SW480 (cell line): ENCODE measurements at regions not wholly inside any gene's neighbourhood (a gene's known extent, or its start where the extent isn't known, plus 50 kb on each side); places are given as distances from the start of the nearest gene placed in this dataset.
"Not testable (repeated sequence)": the region's sequence is repeated elsewhere in the genome, so short reads cannot be mapped to it uniquely, and the experiment has no call there.

Experiments
- DNase-seq: peaks from one replicate; pipeline ENCODE4 v3.0.0-alpha.2; 2016; ENCODE audit warnings: low spot score

DNA sequence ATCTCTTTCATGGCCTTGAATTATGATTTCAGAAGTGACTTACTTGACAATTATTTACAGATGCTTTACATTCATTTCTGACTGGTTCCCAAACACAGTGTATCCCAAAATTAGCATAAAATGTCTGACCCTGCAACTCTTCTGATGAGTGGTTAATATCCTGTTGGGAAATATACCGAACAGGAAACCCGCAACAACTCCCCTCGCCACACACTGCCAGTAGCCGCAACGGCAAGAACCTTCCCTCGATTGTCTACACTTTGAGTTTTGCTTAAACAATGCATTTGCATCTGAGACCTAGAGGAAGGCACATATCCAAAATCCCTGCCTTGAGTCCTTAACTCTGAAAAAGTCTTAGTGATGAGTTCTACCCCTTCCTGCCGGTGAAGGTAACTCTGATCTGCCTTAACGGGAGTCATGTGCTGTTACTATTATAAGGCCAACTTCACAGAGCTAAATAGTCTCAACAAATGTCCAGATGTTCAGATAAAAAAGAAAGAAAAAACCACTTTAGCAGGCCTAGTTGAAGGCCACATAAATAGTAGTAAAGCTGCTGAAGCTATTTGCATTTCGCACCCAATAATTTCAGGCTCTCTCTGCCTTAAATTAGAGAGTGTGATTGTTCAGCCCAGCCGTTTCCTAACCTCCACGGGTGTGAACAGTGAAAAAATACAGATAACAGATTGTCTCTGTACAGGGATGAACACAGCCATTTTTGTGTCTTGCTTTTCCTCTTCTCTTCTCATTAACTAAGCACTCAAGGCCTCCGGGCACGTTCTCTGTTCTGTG lies 321.1 kb downstream of the HS3ST3B1 start:
- DNase-seq, result no peak

GRCh38 chr17:14619821-14620220 lies 318.9 kb downstream of the HS3ST3B1 start:
- DNase-seq, result no peak

GRCh38 chr17:14616528-14616927 lies 315.6 kb downstream of the HS3ST3B1 start:
- DNase-seq, result no peak

- DNase-seq, result no peak
These were observed 304.4 kb downstream of the HS3ST3B1 start for GRCh38 chr17:14605267-14605599.

DNA sequence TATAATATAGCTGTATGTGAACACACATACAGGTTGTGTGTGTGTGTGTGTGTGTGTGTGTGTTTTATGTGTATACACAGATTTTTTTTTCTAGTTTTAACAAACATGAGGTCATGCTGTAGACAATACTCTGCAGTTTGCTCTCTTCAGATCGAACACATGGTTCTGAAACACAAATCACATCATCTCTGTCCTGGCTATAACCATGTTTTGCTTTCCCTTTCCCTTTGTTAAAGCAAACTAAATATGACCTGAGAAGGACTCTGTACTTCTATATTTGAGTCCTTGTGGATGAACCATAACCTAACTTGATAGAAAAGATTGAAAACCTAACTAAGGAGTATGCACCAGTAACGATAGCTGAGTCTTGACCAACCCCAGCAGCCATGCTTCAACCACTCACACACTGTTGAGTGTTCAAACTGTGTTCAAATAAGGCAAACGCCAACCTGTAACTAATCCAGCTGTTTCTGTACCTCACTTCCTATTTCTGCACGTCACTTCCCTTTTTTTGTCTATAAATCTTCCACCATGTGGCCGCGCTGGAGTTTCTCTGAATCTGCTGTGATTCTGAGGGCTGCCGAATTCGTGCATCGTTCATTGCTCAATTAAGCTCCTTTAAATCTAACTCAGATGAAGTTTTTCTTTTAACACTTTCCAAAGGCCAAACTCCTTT lies 303.8 kb downstream of the HS3ST3B1 start:
- no peak for DNase-seq

DNA sequence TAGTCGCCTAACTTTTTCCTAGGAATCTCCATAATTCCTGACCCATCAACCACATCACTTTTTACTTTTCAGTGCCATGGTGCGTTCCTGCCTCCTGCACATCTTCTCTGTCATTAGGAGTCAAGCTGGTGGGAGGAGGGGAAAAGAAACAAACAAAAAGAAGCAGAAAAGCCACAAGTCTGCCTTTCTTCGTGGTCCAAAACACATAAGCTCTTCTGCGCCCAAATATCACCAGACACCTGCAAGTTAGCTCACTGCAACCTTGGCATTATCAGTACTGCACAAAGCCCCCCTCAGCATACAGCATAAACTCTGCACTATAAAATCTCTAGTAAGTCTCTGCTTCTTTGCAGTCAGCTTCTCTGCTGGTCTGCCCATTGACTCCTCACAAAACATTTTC lies 295.3 kb downstream of the HS3ST3B1 start:
- no peak for DNase-seq

DNA sequence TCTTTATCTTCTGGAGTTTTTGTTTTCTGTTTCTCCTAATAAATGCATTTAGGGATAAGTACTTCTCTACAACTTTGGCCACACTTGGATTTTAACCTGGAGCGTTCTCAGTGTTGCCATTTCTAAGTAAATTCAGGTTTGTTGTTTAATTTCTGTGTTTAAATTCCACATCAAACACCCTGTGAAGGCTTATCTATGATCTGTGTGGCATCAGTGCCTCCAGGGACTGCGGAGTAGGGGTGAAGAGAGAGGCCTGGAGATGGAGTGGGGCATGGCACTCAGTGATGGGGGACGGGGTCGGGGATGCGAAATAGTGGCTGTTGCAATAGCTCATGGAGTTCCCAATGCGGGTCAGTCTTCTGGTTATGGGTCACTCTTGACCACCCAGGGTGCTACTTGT lies 294.8 kb downstream of the HS3ST3B1 start:
- DNase-seq, result no peak

DNA sequence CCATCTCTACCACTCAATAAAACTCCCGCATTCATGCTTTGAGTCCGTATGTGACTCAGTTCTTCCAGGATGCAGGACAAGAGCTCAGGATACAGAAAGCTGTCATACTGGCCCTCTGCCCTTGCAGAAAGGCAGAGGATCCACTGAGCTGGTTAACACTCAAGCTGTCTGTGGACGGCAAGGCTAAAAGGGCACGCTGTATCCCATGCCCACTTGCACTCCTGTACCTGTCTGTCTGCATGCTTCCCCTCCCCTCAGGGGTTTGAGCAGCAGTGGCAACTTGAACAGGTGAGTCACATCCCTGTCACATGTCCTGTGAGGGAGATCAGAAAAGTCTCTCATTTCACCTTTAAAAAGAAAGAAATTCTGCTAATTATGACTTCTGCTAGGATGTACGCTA lies 293.8 kb downstream of the HS3ST3B1 start:
- DNase-seq, result no peak

GRCh38 chr17:14593956-14594355 lies 293.1 kb downstream of the HS3ST3B1 start:
- no peak for DNase-seq

DNA sequence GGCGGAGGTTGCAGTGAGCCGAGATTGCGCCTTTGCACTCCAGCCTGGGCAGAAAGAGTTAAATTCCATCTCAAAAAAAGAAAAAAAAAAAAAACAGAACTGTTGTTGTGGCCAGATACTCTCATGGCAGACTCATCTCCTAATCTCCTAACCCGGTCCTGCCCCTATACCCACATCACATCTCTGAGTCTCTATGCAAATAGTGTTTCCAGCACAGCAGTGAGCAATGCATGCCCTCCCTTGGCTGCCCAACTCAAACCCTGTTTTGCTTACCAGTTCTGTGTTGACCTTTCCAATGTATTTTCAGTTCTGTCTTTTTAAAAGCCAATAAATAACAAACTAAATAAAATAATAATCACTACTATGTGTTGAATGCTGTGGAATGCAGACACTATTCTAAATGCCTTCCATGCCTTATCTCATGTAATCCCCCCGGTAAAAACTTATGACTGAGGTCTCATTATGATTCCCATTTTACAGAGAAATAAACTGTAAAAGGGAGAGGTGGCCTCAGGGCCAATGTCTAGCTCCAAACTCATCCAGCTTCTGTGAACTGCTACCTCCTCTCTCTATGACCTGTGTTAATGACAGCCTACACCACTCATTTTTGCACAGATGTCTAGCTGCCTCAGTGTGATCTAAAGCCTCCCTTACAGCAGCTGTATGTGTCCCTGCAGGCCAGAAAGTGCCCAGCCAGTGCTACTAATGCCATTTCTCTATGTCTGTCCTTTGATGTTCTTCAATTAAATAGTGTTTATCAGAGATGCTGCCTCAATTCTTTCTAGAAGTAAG lies 289.8 kb downstream of the HS3ST3B1 start:
- DNase-seq, result no peak

DNA sequence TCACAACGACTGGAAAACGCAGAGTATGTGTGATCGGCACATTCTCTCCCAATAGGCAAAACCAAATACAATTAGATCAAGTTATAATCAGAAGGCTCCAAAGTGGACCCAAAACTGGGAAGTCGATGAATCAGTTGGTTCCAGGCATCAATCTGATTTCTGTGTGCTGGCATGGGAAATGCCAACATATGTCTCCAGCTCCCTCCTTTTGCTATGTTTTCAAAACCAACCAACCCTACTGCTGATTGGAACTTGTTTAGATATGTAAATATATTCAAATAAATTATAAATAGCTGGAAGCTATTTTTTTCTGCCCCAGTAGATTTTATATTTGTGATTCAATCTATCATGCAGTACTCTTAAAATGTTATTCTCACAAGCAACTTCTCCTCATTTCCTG lies 284.2 kb downstream of the HS3ST3B1 start:
- DNase-seq, result no peak

GRCh38 chr17:14582996-14583395 lies 282.1 kb downstream of the HS3ST3B1 start:
- DNase-seq, result no peak

DNA sequence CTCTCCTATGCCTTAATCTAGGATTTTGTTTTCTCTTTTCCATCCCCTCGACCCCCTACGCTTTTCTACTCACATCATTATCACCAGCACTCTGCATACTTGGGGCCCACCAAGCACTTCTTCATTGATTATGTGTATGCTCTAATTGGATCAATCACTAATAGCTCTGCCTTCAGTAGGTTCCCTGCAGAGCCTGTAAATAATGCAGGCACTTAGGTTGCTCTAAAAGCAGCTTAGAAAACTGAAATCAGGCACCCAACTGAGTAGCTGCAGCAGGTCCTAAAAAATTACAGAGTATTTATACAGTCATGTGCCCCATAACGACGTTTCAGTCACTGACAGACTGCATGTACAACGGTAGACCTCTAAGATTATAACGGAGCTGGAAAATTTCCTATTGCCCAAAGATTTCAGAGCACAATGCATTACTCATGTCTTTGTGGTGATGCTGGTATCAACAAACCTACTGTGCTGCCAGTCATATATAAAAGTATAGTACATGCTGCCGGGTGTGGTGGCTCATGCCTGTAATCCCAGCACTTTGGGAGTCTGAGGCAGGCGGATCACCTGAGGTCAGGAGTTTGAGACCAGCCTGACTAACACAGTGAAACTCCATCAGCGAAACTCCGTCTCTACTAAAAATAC lies 280.4 kb downstream of the HS3ST3B1 start:
- DNase-seq, result no peak

DNA sequence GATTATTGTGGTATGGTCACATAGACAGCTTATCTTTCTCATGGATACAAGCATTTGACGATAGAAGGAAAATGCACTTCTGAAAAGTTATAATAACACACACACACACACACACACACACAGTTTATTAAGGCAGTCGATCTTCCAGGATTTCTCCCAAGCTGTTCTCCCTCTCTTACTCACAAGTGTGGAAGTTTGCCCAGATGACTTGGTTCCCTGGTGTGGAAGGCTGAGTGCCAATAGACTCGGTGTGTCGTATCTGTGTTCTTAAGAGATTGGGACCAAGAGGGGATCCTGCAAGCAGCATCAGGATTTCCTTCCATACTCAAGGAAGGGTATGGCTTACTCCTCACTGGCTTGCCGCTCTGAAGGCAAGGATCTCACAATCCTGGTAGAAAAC lies 279.6 kb downstream of the HS3ST3B1 start:
- DNase-seq, result no peak

DNA sequence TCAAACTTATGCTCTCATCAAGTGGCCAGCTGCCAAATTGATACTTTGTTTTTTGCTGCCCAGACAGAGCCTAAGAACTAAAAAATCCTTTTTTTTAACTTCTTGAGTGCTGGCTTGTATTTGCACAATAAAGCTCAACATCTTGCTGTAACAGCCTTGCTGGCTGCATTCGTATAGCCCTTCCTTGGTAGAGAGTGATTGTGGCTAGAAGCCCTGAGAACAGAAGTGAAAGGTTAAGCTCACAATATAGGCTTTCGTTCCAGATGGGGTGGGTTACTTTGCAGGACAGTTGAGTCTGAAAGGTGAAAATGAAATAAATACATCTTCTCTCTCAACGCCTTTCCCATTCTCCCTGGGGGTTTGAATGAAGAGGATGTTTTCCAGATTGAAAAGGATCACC lies 278.8 kb downstream of the HS3ST3B1 start:
- no peak for DNase-seq

GRCh38 chr17:14575471-14575953 lies 274.6 kb downstream of the HS3ST3B1 start:
- DNase-seq, result no peak

- DNase-seq, result not testable (repeated sequence)
These were observed 259.4 kb downstream of the HS3ST3B1 start for GRCh38 chr17:14560325-14560724.

DNA sequence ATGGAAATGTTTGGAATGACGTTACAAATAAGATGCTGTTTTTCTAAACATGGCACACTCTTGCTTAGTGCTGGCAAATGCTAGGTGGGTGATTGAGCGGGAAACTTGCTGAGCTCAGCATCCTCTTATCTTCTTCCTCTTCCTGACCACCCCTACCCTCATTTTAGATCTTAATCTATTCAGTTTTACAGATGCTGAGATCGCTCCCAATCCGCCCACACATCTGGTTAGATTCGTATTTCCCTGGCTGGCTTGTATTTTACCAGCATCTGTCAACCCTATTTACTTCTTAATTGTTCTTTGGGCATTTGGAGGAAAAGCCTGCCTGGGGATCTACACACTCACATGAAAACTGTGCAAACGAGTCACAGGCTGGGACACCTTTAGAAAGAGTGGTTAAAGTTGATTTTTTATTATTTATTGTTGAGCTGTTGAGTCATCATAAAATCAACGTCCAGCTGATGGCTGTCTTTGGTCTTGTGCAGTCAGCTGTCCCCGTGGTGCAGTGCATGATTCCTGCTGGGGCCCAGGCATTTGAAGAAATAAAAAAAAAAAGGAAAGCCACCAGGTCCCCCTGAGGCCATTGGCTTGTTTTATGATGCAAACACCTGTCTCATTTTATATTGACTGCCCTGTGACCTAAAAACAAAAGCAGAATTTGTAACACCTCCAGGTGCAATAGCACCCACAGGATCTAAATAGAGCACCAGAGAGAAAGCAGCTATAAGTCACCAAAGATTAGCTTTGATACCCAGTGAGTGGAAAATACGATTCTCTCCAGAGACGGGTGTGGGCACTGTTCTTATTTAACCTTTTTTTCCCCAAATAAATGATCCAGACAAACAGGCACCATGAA lies 258.6 kb downstream of the HS3ST3B1 start:
- DNase-seq, result no peak

- DNase-seq, result no peak
These were observed 256.6 kb downstream of the HS3ST3B1 start for GRCh38 chr17:14557480-14557879.

DNA sequence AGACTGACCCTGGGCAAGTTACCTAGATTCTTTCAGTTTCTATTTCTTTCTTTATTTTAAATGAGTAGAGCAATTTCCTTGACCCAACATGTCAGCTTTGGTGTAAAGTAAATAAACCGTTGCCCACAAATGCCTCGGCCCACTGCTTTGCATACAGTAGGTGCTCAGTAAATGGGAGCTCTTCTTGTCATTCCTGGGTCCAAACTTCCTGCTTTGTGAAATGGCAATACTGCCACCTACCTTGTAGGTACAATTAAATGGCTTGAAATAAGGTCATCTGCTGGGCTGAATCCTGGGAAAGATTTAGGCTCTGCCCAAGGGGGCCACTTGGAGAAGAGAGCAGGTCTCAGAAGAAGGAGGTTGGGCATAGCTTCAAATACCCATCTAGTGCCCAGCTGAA lies 253.0 kb downstream of the HS3ST3B1 start:
- DNase-seq, result no peak

DNA sequence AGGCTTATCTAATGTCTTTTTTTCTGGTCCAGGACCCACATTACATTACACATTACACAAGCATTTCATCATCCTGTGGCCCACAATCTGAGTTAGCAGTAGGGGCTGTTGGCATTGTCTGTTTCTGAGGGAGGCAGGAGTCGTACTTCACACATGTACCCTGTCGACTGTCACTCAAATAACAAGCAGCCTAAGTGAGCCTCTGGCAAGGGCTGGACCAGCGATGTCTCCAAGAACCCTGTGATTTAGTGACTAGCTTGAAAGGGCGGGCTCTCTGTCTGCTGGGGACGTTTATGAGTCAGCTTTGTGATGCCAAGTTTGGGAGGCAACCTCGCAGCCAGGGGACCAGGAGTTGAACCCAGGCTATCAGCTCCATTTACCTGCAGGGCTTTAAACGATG lies 251.4 kb downstream of the HS3ST3B1 start:
- DNase-seq, result no peak
